Spleen (tissue), 4 donors: ENCODE measurements at regions not wholly inside any gene's neighbourhood (a gene's known extent, or its start where the extent isn't known, plus 50 kb on each side); places are given as distances from the start of the nearest gene placed in this dataset.

Experiments used
- small RNA-seq, 4 donors: library from RNA; depleted of rRNA; stranded (forward); fragments of <200 nt; gene quantifications; one replicate each; pipeline ENCODE3, GENCODE V24; 2016

Small RNA genes in the stretch of these regions (small RNA-seq; reads per million reads assigned to genes)
- 0 reads per million in 4 donors for gene AL589743.6
